Cardiac muscle cell (in vitro differentiated cells and primary cell): ENCODE measurements at regions not wholly inside any gene's neighbourhood (a gene's known extent, or its start where the extent isn't known, plus 50 kb on each side); places are given as distances from the start of the nearest gene placed in this dataset.
A peak's percentile ranks its signal among the peaks of the same experiment; 100 is the strongest.

ENCODE experiments used
- DNase-seq, 2 donors: peaks; one replicate each; pipeline versions ENCODE4 v3.0.0 to v3.0.0-alpha.2; 2010 to 2017; ENCODE audit warnings: low read depth in 1 of 2, low spot score in 1 of 2
- H3K27ac ChIP-seq: fragments of 200-600 bp; sonication (generic); 2 replicates; pipeline ENCODE4 v1.5.1; 2016
- H3K27me3 ChIP-seq: fragments of 200-600 bp; sonication (generic); 2 replicates; pipeline ENCODE4 v1.6.0; 2016; ENCODE audit warnings: control low read depth
- H3K36me3 ChIP-seq: fragments of 200-600 bp; sonication (generic); 2 replicates; pipeline ENCODE4 v1.5.1; 2016; ENCODE audit warnings: control low read depth
- H3K4me1 ChIP-seq: fragments of 200-600 bp; sonication (generic); 2 replicates; pipeline ENCODE4 v1.8.1; 2017; ENCODE audit warnings: low read depth, mild to moderate bottlenecking, mixed run types
- H3K4me3 ChIP-seq: fragments of 200-600 bp; sonication (generic); 2 replicates; pipeline ENCODE4 v1.5.1; 2016; ENCODE audit warnings: mild to moderate bottlenecking
- H3K9me3 ChIP-seq: fragments of 200-600 bp; sonication (generic); 2 replicates; pipeline ENCODE4 v1.5.1; 2017; ENCODE audit warnings: low read depth, mild to moderate bottlenecking, control low read depth
- TF ChIP-seq, protein P1 (sequence below): IDR thresholded peaks from 2 replicates; pipeline ENCODE4 v1.5.1; 2012; ENCODE audit warnings: low read depth, mild to moderate bottlenecking, low read length

DNA sequence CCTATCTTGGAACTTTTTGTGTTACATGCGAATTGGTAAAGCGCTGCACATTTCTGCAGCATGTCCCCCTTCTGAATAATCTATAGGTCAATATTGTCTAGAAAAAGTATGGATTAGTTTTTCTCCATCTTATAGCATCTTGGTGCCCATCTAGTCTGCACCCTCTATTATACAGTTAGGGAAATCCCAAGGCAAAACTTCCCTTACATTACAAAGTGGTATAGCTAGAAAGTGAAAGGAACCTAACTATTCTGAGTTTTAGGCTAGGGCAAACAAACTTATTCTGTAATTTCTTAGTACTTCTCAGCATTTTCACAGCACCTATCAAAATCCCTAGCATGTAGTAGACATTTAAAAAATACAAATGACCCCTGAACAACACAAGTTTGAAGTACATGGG, 133.5 kb upstream of the CCDC28A start:
- Histone ChIP-seq H3K4me3 (no peak overlapping the region), H3K27me3 (no peaks in the 10 kb centered on the region), H3K27ac (no peak overlapping the region), H3K36me3 (no peaks in the 10 kb centered on the region), H3K4me1 (no peaks in the 10 kb centered on the region), H3K9me3 (no peaks in the 10 kb centered on the region)
- TF ChIP-seq, protein P1, sequence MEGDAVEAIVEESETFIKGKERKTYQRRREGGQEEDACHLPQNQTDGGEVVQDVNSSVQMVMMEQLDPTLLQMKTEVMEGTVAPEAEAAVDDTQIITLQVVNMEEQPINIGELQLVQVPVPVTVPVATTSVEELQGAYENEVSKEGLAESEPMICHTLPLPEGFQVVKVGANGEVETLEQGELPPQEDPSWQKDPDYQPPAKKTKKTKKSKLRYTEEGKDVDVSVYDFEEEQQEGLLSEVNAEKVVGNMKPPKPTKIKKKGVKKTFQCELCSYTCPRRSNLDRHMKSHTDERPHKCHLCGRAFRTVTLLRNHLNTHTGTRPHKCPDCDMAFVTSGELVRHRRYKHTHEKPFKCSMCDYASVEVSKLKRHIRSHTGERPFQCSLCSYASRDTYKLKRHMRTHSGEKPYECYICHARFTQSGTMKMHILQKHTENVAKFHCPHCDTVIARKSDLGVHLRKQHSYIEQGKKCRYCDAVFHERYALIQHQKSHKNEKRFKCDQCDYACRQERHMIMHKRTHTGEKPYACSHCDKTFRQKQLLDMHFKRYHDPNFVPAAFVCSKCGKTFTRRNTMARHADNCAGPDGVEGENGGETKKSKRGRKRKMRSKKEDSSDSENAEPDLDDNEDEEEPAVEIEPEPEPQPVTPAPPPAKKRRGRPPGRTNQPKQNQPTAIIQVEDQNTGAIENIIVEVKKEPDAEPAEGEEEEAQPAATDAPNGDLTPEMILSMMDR: no peak
- no peak for DNase-seq

DNA sequence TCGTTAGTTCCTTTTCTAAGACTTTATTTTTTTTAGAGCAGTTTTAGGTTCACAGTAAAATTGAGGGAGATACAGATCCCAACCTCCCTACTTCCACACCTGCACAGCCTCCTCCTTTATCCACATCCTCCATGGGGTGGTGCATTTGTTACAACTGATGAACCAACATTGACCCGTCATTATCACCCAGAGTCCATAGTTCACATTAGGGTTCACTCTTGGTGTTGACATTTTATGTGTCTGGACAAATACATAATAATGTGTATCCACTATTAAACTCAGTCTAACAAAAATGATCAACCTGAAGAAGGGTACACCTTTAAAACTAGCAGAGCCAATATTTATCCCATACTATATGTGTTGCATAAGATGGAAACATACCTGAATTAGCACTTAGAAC, 130.4 kb upstream of the CCDC28A start:
- TF ChIP-seq, protein P1: no peak
- Histone ChIP-seq H3K4me3 (no peak overlapping the region), H3K36me3 (no peaks in the 10 kb centered on the region), H3K27me3 (no peaks in the 10 kb centered on the region), H3K27ac (no peak overlapping the region), H3K4me1 (no peaks in the 10 kb centered on the region), H3K9me3 (no peaks in the 10 kb centered on the region)
- DNase-seq: no peak

DNA sequence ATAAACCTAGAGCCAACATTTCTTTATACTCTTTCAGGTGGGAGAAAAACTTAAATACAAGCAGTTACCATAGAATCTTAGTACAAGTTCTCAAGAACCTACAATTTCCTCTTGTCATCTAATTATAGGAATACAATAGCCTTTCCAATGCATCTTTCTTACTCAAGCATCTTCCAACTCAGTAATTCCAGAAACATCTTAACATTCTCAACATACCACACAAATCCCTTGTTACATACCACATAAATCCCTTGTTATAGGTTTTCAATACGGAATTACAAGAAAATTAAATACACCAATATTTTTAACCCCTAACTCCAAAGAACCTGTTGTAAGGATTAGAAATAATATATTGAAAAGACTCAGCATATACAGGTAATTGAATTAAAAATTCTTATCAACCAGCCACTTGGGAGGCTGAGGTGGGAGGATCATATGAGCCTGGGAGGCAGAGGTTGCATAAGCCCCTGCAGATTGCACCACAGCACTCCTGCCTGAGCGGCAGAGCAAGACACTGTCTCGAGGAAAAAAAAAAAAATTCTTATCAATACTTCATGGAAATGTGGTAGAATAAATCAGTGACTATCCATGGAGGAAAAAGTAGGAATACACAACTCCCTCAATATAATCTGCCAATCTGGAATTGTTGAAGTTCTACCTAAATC, 127.5 kb upstream of the CCDC28A start:
- peak in 1 of 2 donors; percentile 58 for DNase-seq
- Histone ChIP-seq H3K4me3 (no peak overlapping the region), H3K9me3 (no peaks in the 10 kb centered on the region), H3K4me1 (no peaks in the 10 kb centered on the region), H3K27ac (no peak overlapping the region), H3K27me3 (no peaks in the 10 kb centered on the region), H3K36me3 (no peaks in the 10 kb centered on the region)
- TF ChIP-seq, protein P1: no peak

DNA sequence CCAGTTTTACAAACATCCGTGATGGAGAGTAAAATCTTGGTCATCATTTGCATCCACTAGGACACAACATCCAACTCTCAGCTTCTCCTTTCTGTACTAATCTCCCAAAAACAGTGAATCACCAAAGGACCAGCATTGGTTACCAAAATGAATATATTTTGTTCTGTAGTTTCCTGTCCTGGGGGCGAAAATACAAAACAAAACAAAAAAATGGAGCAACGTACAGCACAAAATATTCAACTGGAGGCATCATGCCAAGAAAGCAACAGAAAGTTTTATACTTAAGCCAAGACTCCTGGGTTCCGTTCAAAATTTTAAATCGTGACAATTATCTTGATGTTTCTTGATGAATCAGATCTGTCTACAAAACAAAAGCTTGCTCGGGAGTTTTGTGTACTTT, 126.6 kb upstream of the CCDC28A start:
- peak in 1 of 2 donors; percentile 78 for DNase-seq
- TF ChIP-seq, protein P1: no peak
- Histone ChIP-seq H3K27me3 (no peaks in the 10 kb centered on the region), H3K4me3 (no peak overlapping the region), H3K9me3 (no peaks in the 10 kb centered on the region), H3K27ac (no peak overlapping the region), H3K4me1 (no peaks in the 10 kb centered on the region), H3K36me3 (no peaks in the 10 kb centered on the region)

- no peak overlapping the region for H3K4me3 ChIP-seq
- no peaks in the 10 kb centered on the region for H3K36me3 ChIP-seq
- no peaks in the 10 kb centered on the region for H3K27me3 ChIP-seq
- no peaks in the 10 kb centered on the region for H3K4me1 ChIP-seq
- no peak for DNase-seq
- TF ChIP-seq, protein P1: no peak
- H3K27ac ChIP-seq: no peak overlapping the region
- H3K9me3 ChIP-seq: no peaks in the 10 kb centered on the region
These were observed 125.4 kb upstream of the CCDC28A start for GRCh38 chr6:138648127-138648526.
